Nephron progenitor cell (in vitro differentiated cells): ENCODE measurements at regions not wholly inside any gene's neighbourhood (a gene's known extent, or its start where the extent isn't known, plus 50 kb on each side); places are given as distances from the start of the nearest gene placed in this dataset.
A peak's percentile ranks its signal among the peaks of the same experiment; 100 is the strongest.
"Not testable (repeated sequence)": the region's sequence is repeated elsewhere in the genome, so short reads cannot be mapped to it uniquely, and the experiment has no call there.

Experiments
- DNase-seq: peaks from one replicate; pipeline ENCODE4 v3.0.0; 2021
- H3K27ac Mint-ChIP-seq: 2 replicates; pipeline ENCODE4 v1.8.0; 2021; ENCODE audit warnings: mild to moderate bottlenecking, moderate library complexity, mixed read lengths
- H3K27me3 Mint-ChIP-seq: 2 replicates; pipeline ENCODE4 v1.8.0; 2021; ENCODE audit warnings: mild to moderate bottlenecking, low read depth, mixed read lengths; ENCODE audit not compliant: poor library complexity
- H3K36me3 Mint-ChIP-seq: 2 replicates; pipeline ENCODE4 v1.8.0; 2021; ENCODE audit warnings: low read depth, mixed read lengths
- H3K4me1 Mint-ChIP-seq: 2 replicates; pipeline ENCODE4 v1.8.0; 2021; ENCODE audit warnings: mixed read lengths
- H3K4me3 Mint-ChIP-seq: 2 replicates; pipeline ENCODE4 v1.8.0; 2021; ENCODE audit warnings: mild to moderate bottlenecking, moderate library complexity, mixed read lengths
- H3K9me3 Mint-ChIP-seq: 2 replicates; pipeline ENCODE4 v1.8.0; 2021; ENCODE audit warnings: mild to moderate bottlenecking, moderate library complexity, mixed read lengths
- CTCF ChIP-seq: fragments of 200-600 bp; sonication (generic); IDR thresholded peaks from 2 replicates; pipeline ENCODE4 v1.5.0; 2021; ENCODE audit warnings: antibody characterized with exemption

- no peaks in the 10 kb centered on the region for H3K36me3 Mint-ChIP-seq
- H3K9me3 Mint-ChIP-seq = no peaks in the 10 kb centered on the region
- H3K4me1 Mint-ChIP-seq = peaks cover 44% of the 10 kb centered on the region
- no peak for TF ChIP-seq CTCF
- peak overlapping the region; percentile 83 for H3K27ac Mint-ChIP-seq
- H3K27me3 Mint-ChIP-seq = peaks cover 10% of the 10 kb centered on the region
- no peak for DNase-seq
- peak overlapping the region; percentile 60 for H3K4me3 Mint-ChIP-seq
These were observed 222.4 kb upstream of the RBBP8 start for GRCh38 chr18:22710673-22711191.

- H3K4me1 Mint-ChIP-seq = peaks cover 44% of the 10 kb centered on the region
- TF ChIP-seq CTCF = no peak
- H3K27me3 Mint-ChIP-seq = peaks cover 10% of the 10 kb centered on the region
- no peaks in the 10 kb centered on the region for H3K9me3 Mint-ChIP-seq
- H3K27ac Mint-ChIP-seq = peak overlapping the region; percentile 83
- DNase-seq = peak; percentile 46
- H3K4me3 Mint-ChIP-seq = peak overlapping the region; percentile 60
- H3K36me3 Mint-ChIP-seq = no peaks in the 10 kb centered on the region
These were observed 221.9 kb upstream of the RBBP8 start for GRCh38 chr18:22711192-22711685.

- Mint-ChIP-seq H3K4me3 (no peak overlapping the region), H3K27ac (no peak overlapping the region), H3K4me1 (peaks cover 44% of the 10 kb centered on the region), H3K9me3 (no peaks in the 10 kb centered on the region), H3K27me3 (peaks cover 7% of the 10 kb centered on the region), H3K36me3 (no peaks in the 10 kb centered on the region)
- no peak for DNase-seq
- no peak for TF ChIP-seq CTCF
These were observed 219.6 kb upstream of the RBBP8 start for GRCh38 chr18:22713511-22713910.

- peaks cover 13% of the 10 kb centered on the region for H3K4me1 Mint-ChIP-seq
- H3K27ac Mint-ChIP-seq, H3K4me3 Mint-ChIP-seq, H3K9me3 Mint-ChIP-seq, H3K27me3 Mint-ChIP-seq, DNase-seq, H3K36me3 Mint-ChIP-seq: not testable (repeated sequence)
These were observed 215.6 kb upstream of the RBBP8 start for GRCh38 chr18:22717536-22717935.

GRCh38 chr18:22723221-22723620, 209.9 kb upstream of the RBBP8 start:
- Mint-ChIP-seq H3K4me1 (no peaks in the 10 kb centered on the region), H3K27ac (no peak overlapping the region), H3K9me3 (peaks cover 4% of the 10 kb centered on the region), H3K36me3 (no peaks in the 10 kb centered on the region), H3K4me3 (no peak overlapping the region), H3K27me3 (no peaks in the 10 kb centered on the region)
- TF ChIP-seq CTCF = no peak
- DNase-seq = no peak

GRCh38 chr18:22723773-22724172, 209.4 kb upstream of the RBBP8 start:
- no peak for TF ChIP-seq CTCF
- Mint-ChIP-seq H3K4me1 (no peaks in the 10 kb centered on the region), H3K36me3 (no peaks in the 10 kb centered on the region), H3K27me3 (no peaks in the 10 kb centered on the region), H3K27ac (no peak overlapping the region), H3K4me3 (no peak overlapping the region), H3K9me3 (peaks cover 4% of the 10 kb centered on the region)
- no peak for DNase-seq
